ENCODE measurements at regions not wholly inside any gene's neighbourhood (a gene's known extent, or its start where the extent isn't known, plus 50 kb on each side); places are given as distances from the start of the nearest gene placed in this dataset.
"Not testable (repeated sequence)": the region's sequence is repeated elsewhere in the genome, so short reads cannot be mapped to it uniquely, and the experiment has no call there.

- Histone ChIP-seq H3K9me3 (ENCODE audit: control insufficient read depth, low read length) (no peaks in the 10 kb centered on the region), H3K4me3 (ENCODE audit: insufficient read depth, low read depth, low read length) (peak overlapping the region; percentile 22), H3K27ac (ENCODE audit: insufficient read depth, low read depth, low read length, poor library complexity, severe bottlenecking) (no peak overlapping the region), H3K4me1 (ENCODE audit: control insufficient read depth, insufficient read depth, low read length) (peaks cover 10% of the 10 kb centered on the region), H3K27me3 (ENCODE audit: control insufficient read depth, insufficient read depth, low read length, poor library complexity, severe bottlenecking) (peaks cover 17% of the 10 kb centered on the region), H3K36me3 (ENCODE audit: control insufficient read depth, insufficient read depth, low read length) (no peaks in the 10 kb centered on the region)
- 39 to 47% methylated on average over 9 of the region's 9 CpGs for WGBS, 2 experiments
Observed at GRCh38 chr15:99485992-99486370, 79.8 kb upstream of the MEF2A start.

GRCh38 chr15:99486371-99487336 is 79.1 kb upstream of the MEF2A start:
- H3K9me3 ChIP-seq (ENCODE audit: control insufficient read depth, low read length), result no peaks in the 10 kb centered on the region

GRCh38 chr15:99487337-99487730 is 78.5 kb upstream of the MEF2A start:
- WGBS, 2 experiments, result 89 to 95% methylated on average over 4 to 5 of the region's 5 CpGs
- no peak overlapping the region for H3K4me3 ChIP-seq (ENCODE audit: insufficient read depth, low read depth, low read length)
- H3K9me3 ChIP-seq (ENCODE audit: control insufficient read depth, low read length), result no peaks in the 10 kb centered on the region
- H3K27me3 ChIP-seq (ENCODE audit: control insufficient read depth, insufficient read depth, low read length, poor library complexity, severe bottlenecking), result peaks cover 17% of the 10 kb centered on the region
- H3K27ac ChIP-seq (ENCODE audit: insufficient read depth, low read depth, low read length, poor library complexity, severe bottlenecking), result no peak overlapping the region
- H3K4me1 ChIP-seq (ENCODE audit: control insufficient read depth, insufficient read depth, low read length), result peaks cover 10% of the 10 kb centered on the region
- H3K36me3 ChIP-seq (ENCODE audit: control insufficient read depth, insufficient read depth, low read length), result no peaks in the 10 kb centered on the region

More at GRCh38 chr15:99486371-99487336, 79.1 kb upstream of the MEF2A start:
- Histone ChIP-seq H3K36me3 (ENCODE audit: control insufficient read depth, insufficient read depth, low read length) (no peaks in the 10 kb centered on the region), H3K4me1 (ENCODE audit: control insufficient read depth, insufficient read depth, low read length) (peaks cover 10% of the 10 kb centered on the region), H3K27ac (ENCODE audit: insufficient read depth, low read depth, low read length, poor library complexity, severe bottlenecking) (no peak overlapping the region), H3K4me3 (ENCODE audit: insufficient read depth, low read depth, low read length) (peak overlapping the region; percentile 22), H3K27me3 (ENCODE audit: control insufficient read depth, insufficient read depth, low read length, poor library complexity, severe bottlenecking) (peaks cover 17% of the 10 kb centered on the region)
- 11 to 13% methylated on average over 30 of the region's 31 CpGs for WGBS, 2 experiments

- WGBS, 2 experiments, result 93 to 95% methylated on average over 6 of the region's 6 CpGs
- H3K27me3 ChIP-seq (ENCODE audit: control insufficient read depth, insufficient read depth, low read length, poor library complexity, severe bottlenecking), result peaks cover 1% of the 10 kb centered on the region
Observed at GRCh38 chr15:99492275-99492674, 73.5 kb upstream of the MEF2A start.

DNA sequence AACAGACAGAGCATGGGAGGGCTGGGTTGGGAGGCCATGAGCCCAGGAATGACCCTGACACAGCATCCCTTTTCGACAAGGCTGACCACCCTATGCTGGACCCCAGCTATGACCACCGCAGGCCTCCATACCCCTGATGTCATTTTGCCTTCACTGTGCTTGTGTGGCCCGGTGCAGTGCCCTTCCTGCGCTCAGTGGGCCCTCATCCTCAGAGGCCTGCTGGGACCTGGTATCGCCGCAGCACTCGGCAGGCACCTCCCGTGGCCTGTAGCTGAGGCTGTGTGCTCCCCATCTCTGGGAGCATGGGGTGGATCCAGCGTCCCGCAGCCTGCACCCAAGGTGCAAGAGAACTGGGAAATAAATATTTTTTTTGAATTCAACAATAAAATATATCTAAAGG is 73.1 kb upstream of the MEF2A start:
- Histone ChIP-seq H3K4me1 (ENCODE audit: control insufficient read depth, insufficient read depth, low read length) (no peaks in the 10 kb centered on the region), H3K9me3 (ENCODE audit: control insufficient read depth, low read length) (no peaks in the 10 kb centered on the region), H3K27ac (ENCODE audit: insufficient read depth, low read depth, low read length, poor library complexity, severe bottlenecking) (no peak overlapping the region), H3K36me3 (ENCODE audit: control insufficient read depth, insufficient read depth, low read length) (no peaks in the 10 kb centered on the region), H3K4me3 (ENCODE audit: insufficient read depth, low read depth, low read length) (no peak overlapping the region), H3K27me3 (ENCODE audit: control insufficient read depth, insufficient read depth, low read length, poor library complexity, severe bottlenecking) (no peaks in the 10 kb centered on the region)
- 96 to 97% methylated on average over 8 of the region's 10 CpGs for WGBS, 2 experiments

More at GRCh38 chr15:99492275-99492674, 73.5 kb upstream of the MEF2A start:
- Histone ChIP-seq H3K27ac (ENCODE audit: insufficient read depth, low read depth, low read length, poor library complexity, severe bottlenecking) (no peak overlapping the region), H3K4me3 (ENCODE audit: insufficient read depth, low read depth, low read length) (no peak overlapping the region), H3K9me3 (ENCODE audit: control insufficient read depth, low read length) (no peaks in the 10 kb centered on the region), H3K36me3 (ENCODE audit: control insufficient read depth, insufficient read depth, low read length) (no peaks in the 10 kb centered on the region), H3K4me1 (ENCODE audit: control insufficient read depth, insufficient read depth, low read length) (no peaks in the 10 kb centered on the region)

DNA sequence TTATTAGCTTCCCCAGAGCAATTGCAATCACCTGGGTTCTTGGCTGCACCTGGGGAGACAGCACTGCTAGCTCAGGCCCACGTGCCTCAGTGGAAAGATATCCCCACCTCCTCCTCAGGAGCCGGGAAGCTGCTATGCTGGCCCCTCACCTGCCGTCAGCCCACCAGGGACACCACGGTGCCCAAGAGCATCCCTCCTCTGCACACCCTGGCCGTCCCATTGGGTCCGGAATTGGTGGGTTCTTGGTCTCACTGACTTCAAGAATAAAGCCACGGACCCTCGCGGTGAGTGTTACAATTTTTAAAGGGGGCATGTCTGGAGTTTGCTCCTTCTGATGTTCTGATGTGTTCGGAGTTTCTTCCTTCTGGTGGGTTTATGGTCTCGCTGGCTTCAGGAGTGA is 72.3 kb upstream of the MEF2A start:
- Histone ChIP-seq H3K27ac (ENCODE audit: insufficient read depth, low read depth, low read length, poor library complexity, severe bottlenecking) (no peak overlapping the region), H3K4me1 (ENCODE audit: control insufficient read depth, insufficient read depth, low read length) (no peaks in the 10 kb centered on the region), H3K9me3 (ENCODE audit: control insufficient read depth, low read length) (no peaks in the 10 kb centered on the region), H3K27me3 (ENCODE audit: control insufficient read depth, insufficient read depth, low read length, poor library complexity, severe bottlenecking) (no peaks in the 10 kb centered on the region), H3K36me3 (ENCODE audit: control insufficient read depth, insufficient read depth, low read length) (no peaks in the 10 kb centered on the region), H3K4me3 (ENCODE audit: insufficient read depth, low read depth, low read length) (no peak overlapping the region)
- 94 to 95% methylated on average over 11 of the region's 11 CpGs for WGBS, 2 experiments

GRCh38 chr15:99494536-99495233 is 71.1 kb upstream of the MEF2A start:
- H3K4me1 ChIP-seq (ENCODE audit: control insufficient read depth, insufficient read depth, low read length); H3K4me3 ChIP-seq (ENCODE audit: insufficient read depth, low read depth, low read length); H3K36me3 ChIP-seq (ENCODE audit: control insufficient read depth, insufficient read depth, low read length); H3K9me3 ChIP-seq (ENCODE audit: control insufficient read depth, low read length); H3K27me3 ChIP-seq (ENCODE audit: control insufficient read depth, insufficient read depth, low read length, poor library complexity, severe bottlenecking); H3K27ac ChIP-seq (ENCODE audit: insufficient read depth, low read depth, low read length, poor library complexity, severe bottlenecking): not testable (repeated sequence)
- 96% methylated on average over 40 of the region's 40 CpGs for WGBS, 2 experiments

DNA sequence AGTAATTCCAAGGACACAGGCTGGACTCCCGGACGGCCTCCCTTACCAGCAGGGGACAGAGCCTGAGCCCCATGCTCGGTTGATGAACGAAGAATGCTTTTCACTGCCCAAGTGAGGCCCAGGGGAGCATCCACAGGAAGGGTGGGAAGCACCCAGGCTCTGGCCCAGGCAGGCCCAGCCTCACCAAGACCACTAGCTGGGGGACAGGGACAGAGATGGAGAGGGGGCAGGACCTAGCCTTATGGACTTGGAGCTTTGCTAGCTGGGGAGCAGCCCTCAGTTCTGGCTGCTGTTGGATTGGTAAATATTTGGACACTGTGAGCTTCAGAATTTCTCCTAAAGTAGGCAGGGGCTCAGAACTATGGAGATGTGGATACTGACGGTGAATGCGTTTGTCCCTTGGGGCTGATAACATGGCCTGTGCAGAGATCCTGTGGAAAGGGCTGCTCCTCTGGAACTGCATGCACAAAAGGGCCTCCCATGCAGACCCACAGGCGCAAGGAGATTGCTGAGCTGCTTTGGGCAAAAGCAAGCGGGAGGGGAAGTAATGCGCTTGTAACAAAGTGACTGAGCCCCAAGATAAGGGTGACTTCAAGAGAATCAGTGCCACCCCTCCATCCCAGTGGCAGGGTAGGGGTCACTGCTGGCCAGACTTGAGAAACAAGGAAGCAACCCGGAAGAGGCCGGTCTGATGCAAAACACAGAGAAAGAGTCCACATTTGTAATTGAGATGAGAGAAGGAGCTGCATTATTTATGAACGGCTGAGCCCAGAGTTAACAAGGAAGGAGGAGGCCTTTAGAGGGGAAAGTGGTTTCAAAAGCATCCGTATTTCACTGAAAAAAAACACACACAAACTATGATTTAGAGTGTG is 70.1 kb upstream of the MEF2A start:
- H3K4me3 ChIP-seq (ENCODE audit: insufficient read depth, low read depth, low read length), result no peak overlapping the region
- no peaks in the 10 kb centered on the region for H3K27me3 ChIP-seq (ENCODE audit: control insufficient read depth, insufficient read depth, low read length, poor library complexity, severe bottlenecking)
- no peaks in the 10 kb centered on the region for H3K36me3 ChIP-seq (ENCODE audit: control insufficient read depth, insufficient read depth, low read length)
- H3K4me1 ChIP-seq (ENCODE audit: control insufficient read depth, insufficient read depth, low read length), result no peaks in the 10 kb centered on the region
- WGBS, 2 experiments, result 85 to 88% methylated on average over 13 of the region's 13 CpGs
- H3K9me3 ChIP-seq (ENCODE audit: control insufficient read depth, low read length), result no peaks in the 10 kb centered on the region
- no peak overlapping the region for H3K27ac ChIP-seq (ENCODE audit: insufficient read depth, low read depth, low read length, poor library complexity, severe bottlenecking)

- Histone ChIP-seq H3K27me3 (ENCODE audit: control insufficient read depth, insufficient read depth, low read length, poor library complexity, severe bottlenecking) (no peaks in the 10 kb centered on the region), H3K4me3 (ENCODE audit: insufficient read depth, low read depth, low read length) (no peak overlapping the region), H3K36me3 (ENCODE audit: control insufficient read depth, insufficient read depth, low read length) (no peaks in the 10 kb centered on the region), H3K9me3 (ENCODE audit: control insufficient read depth, low read length) (no peaks in the 10 kb centered on the region), H3K4me1 (ENCODE audit: control insufficient read depth, insufficient read depth, low read length) (no peaks in the 10 kb centered on the region), H3K27ac (ENCODE audit: insufficient read depth, low read depth, low read length, poor library complexity, severe bottlenecking) (no peak overlapping the region)
- WGBS, 2 experiments, result 93 to 94% methylated on average over 9 of the region's 9 CpGs
Observed at GRCh38 chr15:99496302-99496629, 69.5 kb upstream of the MEF2A start.

- H3K27ac ChIP-seq (ENCODE audit: insufficient read depth, low read depth, low read length, poor library complexity, severe bottlenecking), result no peak overlapping the region
- no peaks in the 10 kb centered on the region for H3K27me3 ChIP-seq (ENCODE audit: control insufficient read depth, insufficient read depth, low read length, poor library complexity, severe bottlenecking)
- WGBS, 2 experiments, result 93 to 95% methylated on average over 4 of the region's 4 CpGs
- H3K9me3 ChIP-seq (ENCODE audit: control insufficient read depth, low read length), result no peaks in the 10 kb centered on the region
- no peaks in the 10 kb centered on the region for H3K36me3 ChIP-seq (ENCODE audit: control insufficient read depth, insufficient read depth, low read length)
- H3K4me1 ChIP-seq (ENCODE audit: control insufficient read depth, insufficient read depth, low read length), result no peaks in the 10 kb centered on the region
- no peak overlapping the region for H3K4me3 ChIP-seq (ENCODE audit: insufficient read depth, low read depth, low read length)
Observed at GRCh38 chr15:99502182-99502581, 63.6 kb upstream of the MEF2A start.

Data from ectodermal cell (in vitro differentiated cells).